CD14-positive monocyte (primary cell): ENCODE measurements at regions not wholly inside any gene's neighbourhood (a gene's known extent, or its start where the extent isn't known, plus 50 kb on each side); places are given as distances from the start of the nearest gene placed in this dataset.

ENCODE experiments used
- DNase-seq, 3 donors: peaks; one replicate each; pipeline ENCODE4 v3.0.0-alpha.2; 2011 to 2022
- H2AFZ ChIP-seq: 2 replicates; pipeline ENCODE4 v1.6.0; 2012; ENCODE audit warnings: mild to moderate bottlenecking, low read depth, low read length, inconsistent platforms; ENCODE audit not compliant: insufficient read depth, poor library complexity, severe bottlenecking
- H3K27ac ChIP-seq, 2 donors: 1 replicate in 1 of 2; 2 replicates in 1 of 2; pipeline ENCODE4 v1.5.1; 2012 to 2013; ENCODE audit warnings: low read length in 2 of 2, control low read depth in 1 of 2, inconsistent platforms in 1 of 2, low read depth in 1 of 2, mild to moderate bottlenecking in 1 of 2
- H3K27me3 ChIP-seq, 2 donors: one replicate each; pipeline versions ENCODE4 v1.6.0 to v1.6.1; 2011 to 2013; ENCODE audit warnings: low read length in 2 of 2; ENCODE audit not compliant: control insufficient read depth in 2 of 2, insufficient read depth in 2 of 2
- H3K36me3 ChIP-seq, 2 donors: replicated peaks in 1 of 2; 1 replicate in 1 of 2; 2 replicates in 1 of 2; pipeline versions ENCODE4 v1.5.1 to v1.6.1; 2012 to 2013; ENCODE audit warnings: low read length in 2 of 2, control low read depth in 1 of 2, inconsistent platforms in 1 of 2, mild to moderate bottlenecking in 1 of 2; ENCODE audit not compliant: insufficient read depth in 2 of 2, control insufficient read depth in 1 of 2
- H3K4me1 ChIP-seq, 2 donors: 1 replicate in 1 of 2; 2 replicates in 1 of 2; pipeline versions ENCODE4 v1.5.1 to v1.6.1; 2012 to 2013; ENCODE audit warnings: low read length in 2 of 2, control low read depth in 1 of 2, inconsistent platforms in 1 of 2, mild to moderate bottlenecking in 1 of 2, moderate library complexity in 1 of 2; ENCODE audit not compliant: insufficient read depth in 2 of 2, control insufficient read depth in 1 of 2
- H3K4me2 ChIP-seq: replicated peaks from 2 replicates; pipeline ENCODE3; 2012; ENCODE audit warnings: low read length, moderate library complexity, mild to moderate bottlenecking; ENCODE audit not compliant: poor library complexity, severe bottlenecking; ENCODE audit errors: extremely low read depth
- H3K4me3 ChIP-seq, 3 experiments: fragments of 200-600 bp in 1 of 3; sonication (generic) in 1 of 3; replicated peaks in 1 of 3; 1 replicate in 2 of 3; 2 replicates in 1 of 3; pipeline ENCODE4 v1.5.1; 2011 to 2013; ENCODE audit warnings: low read length in 3 of 3, mild to moderate bottlenecking in 3 of 3, control low read depth in 2 of 3, low read depth in 2 of 3, inconsistent platforms in 1 of 3, moderate library complexity in 1 of 3
- H3K79me2 ChIP-seq: 2 replicates; pipeline ENCODE4 v1.6.0; 2012; ENCODE audit warnings: mild to moderate bottlenecking, control low read depth, inconsistent platforms, low read length, moderate library complexity; ENCODE audit not compliant: insufficient read depth
- H3K9ac ChIP-seq: 2 replicates; pipeline ENCODE4 v1.6.0; 2017; ENCODE audit warnings: low read length, mild to moderate bottlenecking; ENCODE audit not compliant: insufficient read depth, poor library complexity, severe bottlenecking
- H3K9me3 ChIP-seq, 2 donors: replicated peaks in 1 of 2; 1 replicate in 1 of 2; 2 replicates in 1 of 2; pipeline versions ENCODE4 v1.5.1 to v1.6.1; 2012 to 2013; ENCODE audit warnings: low read length in 2 of 2, control low read depth in 1 of 2; ENCODE audit not compliant: control insufficient read depth in 1 of 2, insufficient read depth in 1 of 2
- H4K20me1 ChIP-seq: 2 replicates; pipeline ENCODE4 v1.6.0; 2012; ENCODE audit warnings: mild to moderate bottlenecking, low read length, control low read depth, moderate library complexity; ENCODE audit not compliant: insufficient read depth
- H3K27ac Mint-ChIP-seq, 7 donors: one replicate each; pipeline ENCODE4 v1.8.0; 2020; ENCODE audit warnings: mild to moderate bottlenecking in 7 of 7, mixed read lengths in 7 of 7, moderate library complexity in 6 of 7, inconsistent platforms in 2 of 7
- H3K27me3 Mint-ChIP-seq, 3 donors: one replicate each; pipeline ENCODE4 v1.8.0; 2021 to 2022; ENCODE audit warnings: low read depth in 3 of 3, mild to moderate bottlenecking in 3 of 3, mixed read lengths in 3 of 3, moderate library complexity in 3 of 3, inconsistent platforms in 1 of 3
- H3K36me3 Mint-ChIP-seq, 2 donors: one replicate each; pipeline ENCODE4 v1.8.0; 2020; ENCODE audit warnings: mixed read lengths in 2 of 2, inconsistent platforms in 1 of 2, mild to moderate bottlenecking in 1 of 2
- H3K4me1 Mint-ChIP-seq: one replicate; pipeline ENCODE4 v1.8.0; 2020; ENCODE audit warnings: mild to moderate bottlenecking, mixed read lengths
- H3K4me3 Mint-ChIP-seq, 2 donors: one replicate each; pipeline ENCODE4 v1.8.0; 2020; ENCODE audit warnings: mild to moderate bottlenecking in 2 of 2, mixed read lengths in 2 of 2, moderate library complexity in 1 of 2
- H3K9me3 Mint-ChIP-seq, 7 donors: one replicate each; pipeline ENCODE4 v1.8.0; 2020 to 2022; ENCODE audit warnings: mixed read lengths in 7 of 7, mild to moderate bottlenecking in 6 of 7, moderate library complexity in 6 of 7, inconsistent platforms in 2 of 7
- WGBS: methylation state at CpG from one replicate; pipeline ENCODE4 v1.1.5; 2013; ENCODE audit warnings: missing lambda C conversion rate; ENCODE audit not compliant: insufficient coverage; 5-methylcytosine and 5-hydroxymethylcytosine counted together
- intact Hi-C, 2 donors: fragments of 100-400 bp; cut with micrococcal nuclease; formaldehyde crosslinking; loops; one replicate each; pipeline versions ENCODE4 v1.15.0 to v1.15.1; 2023
- TF ChIP-seq, protein P1 (sequence below): fragments of 200-600 bp; IDR thresholded peaks from one replicate; pipeline ENCODE4 v1.8.0; 2022; ENCODE audit warnings: antibody characterized with exemption, mild to moderate bottlenecking

DNA sequence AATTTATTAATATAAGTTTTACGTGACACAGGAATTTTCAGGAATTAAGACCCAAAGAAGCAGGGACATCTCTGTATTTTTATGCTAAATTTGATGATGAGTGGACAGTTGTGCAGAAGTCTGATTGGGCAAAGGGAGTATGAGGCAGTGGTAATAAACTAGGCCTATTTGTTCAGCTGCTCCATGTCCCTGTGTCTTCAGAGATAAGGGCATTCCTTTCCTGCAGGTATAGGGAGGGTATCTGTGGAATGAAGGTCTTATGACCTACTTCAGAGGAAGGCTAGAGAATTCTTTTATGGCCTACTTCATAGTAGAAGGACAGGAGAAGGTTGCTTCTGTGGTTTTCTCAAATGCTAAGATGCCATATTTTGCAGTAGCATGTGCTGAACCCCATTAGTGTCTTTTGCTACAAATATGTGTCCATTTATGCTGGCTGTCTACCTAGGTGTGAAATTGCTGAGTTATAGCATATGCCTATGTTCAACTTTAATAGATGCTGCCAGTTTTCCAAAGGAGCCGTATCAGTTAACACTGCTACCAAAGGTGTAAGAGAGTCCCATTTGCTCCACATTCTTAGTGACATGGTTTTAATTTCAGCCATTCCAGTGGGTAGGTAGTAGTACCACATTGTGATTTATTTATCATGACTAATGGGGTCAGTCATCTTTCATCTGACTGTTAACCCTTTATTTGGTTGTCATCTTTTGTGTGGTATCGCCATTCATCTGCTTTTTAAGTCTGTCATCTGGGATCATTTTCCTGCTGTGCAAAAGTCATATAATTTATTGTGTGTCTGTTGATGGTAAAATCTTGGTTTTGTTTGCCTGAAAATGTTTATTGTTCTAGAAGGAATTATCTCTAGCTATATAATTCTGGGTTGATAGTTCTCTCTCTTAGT is 410.7 kb upstream of the RGS6 start:
- no peaks in the 10 kb centered on the region for H3K4me1 ChIP-seq
- no CpG with 5 or more reads among the region's 3 CpGs for WGBS
- TF ChIP-seq, protein P1, sequence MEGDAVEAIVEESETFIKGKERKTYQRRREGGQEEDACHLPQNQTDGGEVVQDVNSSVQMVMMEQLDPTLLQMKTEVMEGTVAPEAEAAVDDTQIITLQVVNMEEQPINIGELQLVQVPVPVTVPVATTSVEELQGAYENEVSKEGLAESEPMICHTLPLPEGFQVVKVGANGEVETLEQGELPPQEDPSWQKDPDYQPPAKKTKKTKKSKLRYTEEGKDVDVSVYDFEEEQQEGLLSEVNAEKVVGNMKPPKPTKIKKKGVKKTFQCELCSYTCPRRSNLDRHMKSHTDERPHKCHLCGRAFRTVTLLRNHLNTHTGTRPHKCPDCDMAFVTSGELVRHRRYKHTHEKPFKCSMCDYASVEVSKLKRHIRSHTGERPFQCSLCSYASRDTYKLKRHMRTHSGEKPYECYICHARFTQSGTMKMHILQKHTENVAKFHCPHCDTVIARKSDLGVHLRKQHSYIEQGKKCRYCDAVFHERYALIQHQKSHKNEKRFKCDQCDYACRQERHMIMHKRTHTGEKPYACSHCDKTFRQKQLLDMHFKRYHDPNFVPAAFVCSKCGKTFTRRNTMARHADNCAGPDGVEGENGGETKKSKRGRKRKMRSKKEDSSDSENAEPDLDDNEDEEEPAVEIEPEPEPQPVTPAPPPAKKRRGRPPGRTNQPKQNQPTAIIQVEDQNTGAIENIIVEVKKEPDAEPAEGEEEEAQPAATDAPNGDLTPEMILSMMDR: no peak

DNA sequence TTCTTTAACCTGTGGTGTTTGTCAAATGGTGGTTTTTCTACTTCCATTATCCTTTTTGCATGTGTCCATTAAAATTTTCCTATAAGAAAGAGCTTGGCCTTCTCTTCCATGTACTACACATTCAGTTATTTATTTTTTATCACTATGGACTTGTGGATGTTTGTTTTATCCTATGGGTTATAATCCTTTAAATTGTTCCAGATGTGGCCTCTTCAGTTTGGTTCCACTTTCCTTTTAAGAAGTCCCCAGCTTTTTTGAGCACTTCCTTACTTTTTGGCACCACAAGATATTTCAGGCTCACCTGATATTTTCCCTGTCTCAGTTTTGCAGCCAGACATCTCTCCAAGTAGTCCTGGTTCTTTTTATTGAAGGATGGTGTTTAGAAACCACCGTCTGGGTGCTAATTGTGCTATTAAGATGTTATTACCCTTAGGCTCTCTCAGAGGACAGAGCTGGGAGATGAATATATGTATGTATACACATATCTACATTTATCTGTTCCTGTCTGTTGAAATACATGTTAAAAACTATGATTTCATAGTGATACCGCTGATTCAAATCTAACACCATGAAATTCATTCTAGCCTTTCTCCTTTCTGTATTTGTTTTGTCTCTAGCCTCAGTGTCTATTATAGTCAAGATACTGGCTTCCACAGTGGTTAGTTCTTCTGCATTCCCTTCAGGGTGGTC is 408.5 kb upstream of the RGS6 start:
- TF ChIP-seq, protein P1: no peak

More for the DNA sequence above, 410.7 kb upstream of the RGS6 start:
- Mint-ChIP-seq H3K27ac (no peak overlapping the region), H3K36me3 (peaks cover 24 to 25% of the 10 kb centered on the region in 2 donors), H3K9me3 (peaks cover 0 to 4% (median 0%) of the 10 kb centered on the region in 7 donors), H3K4me1 (peaks cover 12% of the 10 kb centered on the region), H3K4me3 (no peak overlapping the region), H3K27me3 (peaks cover 0 to 1% (median 0%) of the 10 kb centered on the region in 3 donors)
- intact Hi-C loops: no loop called here
- Histone ChIP-seq H3K9ac (no peak overlapping the region), H3K79me2 (no peaks in the 10 kb centered on the region), H3K27ac (no peak overlapping the region), H3K4me2 (no peak overlapping the region), H3K9me3 (no peaks in the 10 kb centered on the region), H3K4me3 (no peak overlapping the region), H4K20me1 (peaks cover 86% of the 10 kb centered on the region), H3K27me3 (no peaks in the 10 kb centered on the region), H3K36me3 (no peaks in the 10 kb centered on the region), H2AFZ (no peak overlapping the region)
- no peak for DNase-seq

More for the DNA sequence above, 408.5 kb upstream of the RGS6 start:
- no peaks in the 10 kb centered on the region for H3K9me3 Mint-ChIP-seq
- H3K27ac ChIP-seq: no peak overlapping the region
- no peak for DNase-seq
- no peak overlapping the region for H3K9ac ChIP-seq
- H4K20me1 ChIP-seq: peaks cover 84% of the 10 kb centered on the region
- H2AFZ ChIP-seq: no peak overlapping the region
- H3K4me2 ChIP-seq: no peak overlapping the region
- H3K4me3 ChIP-seq: no peak overlapping the region
- no peak overlapping the region for H3K4me3 Mint-ChIP-seq
- H3K9me3 ChIP-seq: no peaks in the 10 kb centered on the region
- peaks cover 0 to 1% (median 0%) of the 10 kb centered on the region in 3 donors for H3K27me3 Mint-ChIP-seq
- no peaks in the 10 kb centered on the region for H3K4me1 ChIP-seq
- H3K4me1 Mint-ChIP-seq: peaks cover 12% of the 10 kb centered on the region
- no CpG with 5 or more reads among the region's 2 CpGs for WGBS
- no peaks in the 10 kb centered on the region for H3K36me3 ChIP-seq
- no peaks in the 10 kb centered on the region for H3K27me3 ChIP-seq
- H3K36me3 Mint-ChIP-seq: peaks cover 14 to 18% of the 10 kb centered on the region in 2 donors
- H3K79me2 ChIP-seq: no peaks in the 10 kb centered on the region
- intact Hi-C loops: no loop called here
- no peak overlapping the region for H3K27ac Mint-ChIP-seq
